VCaP (cell line): ENCODE measurements at regions not wholly inside any gene's neighbourhood (a gene's known extent, or its start where the extent isn't known, plus 50 kb on each side); places are given as distances from the start of the nearest gene placed in this dataset.

Experiments
- H3K27ac ChIP-seq: fragments of 450-650 bp; 2 replicates; pipeline ENCODE4 v1.5.1; 2017
- TF ChIP-seq, protein P1 (sequence below): fragments of 450-650 bp; conservative IDR thresholded peaks from 2 replicates; pipeline ENCODE4 v1.5.1; 2017; ENCODE audit warnings: mild to moderate bottlenecking, moderate library complexity

DNA sequence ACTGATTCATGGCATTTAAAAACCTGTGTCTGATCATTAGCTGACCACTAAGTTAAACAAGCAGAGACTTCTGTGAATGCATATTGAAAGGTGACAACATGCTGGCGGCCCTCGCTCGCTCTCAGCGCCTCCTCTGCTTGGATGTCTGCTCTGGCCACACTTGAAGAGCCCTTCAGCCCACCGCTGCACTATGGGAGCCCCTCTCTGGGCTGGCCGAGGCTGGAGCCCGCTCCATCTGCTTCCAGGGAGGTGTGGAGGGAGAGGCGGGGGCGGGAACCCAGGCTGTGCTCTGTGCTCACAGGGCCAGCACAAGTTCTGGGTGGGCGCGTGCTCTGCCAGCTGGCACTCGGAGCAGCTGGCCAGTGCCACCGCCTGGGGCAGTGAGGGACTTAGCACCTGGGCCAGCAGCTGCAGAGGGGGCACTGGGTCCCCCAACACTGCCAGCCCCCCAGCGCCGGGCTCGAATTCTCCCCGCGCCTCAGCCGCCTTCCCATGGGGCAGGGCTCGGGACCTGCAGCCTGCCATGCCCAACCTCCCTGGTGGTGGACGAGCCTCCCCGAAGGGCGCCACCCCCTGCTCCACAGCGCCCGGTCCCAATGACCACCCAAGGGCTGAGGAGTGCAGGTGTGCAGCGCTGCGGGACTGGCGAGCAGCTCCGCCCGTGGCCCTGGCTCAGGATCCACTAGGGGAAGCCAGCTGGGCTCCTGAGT is 252.4 kb downstream of the ZIC4 start:
- TF ChIP-seq, protein P1, sequence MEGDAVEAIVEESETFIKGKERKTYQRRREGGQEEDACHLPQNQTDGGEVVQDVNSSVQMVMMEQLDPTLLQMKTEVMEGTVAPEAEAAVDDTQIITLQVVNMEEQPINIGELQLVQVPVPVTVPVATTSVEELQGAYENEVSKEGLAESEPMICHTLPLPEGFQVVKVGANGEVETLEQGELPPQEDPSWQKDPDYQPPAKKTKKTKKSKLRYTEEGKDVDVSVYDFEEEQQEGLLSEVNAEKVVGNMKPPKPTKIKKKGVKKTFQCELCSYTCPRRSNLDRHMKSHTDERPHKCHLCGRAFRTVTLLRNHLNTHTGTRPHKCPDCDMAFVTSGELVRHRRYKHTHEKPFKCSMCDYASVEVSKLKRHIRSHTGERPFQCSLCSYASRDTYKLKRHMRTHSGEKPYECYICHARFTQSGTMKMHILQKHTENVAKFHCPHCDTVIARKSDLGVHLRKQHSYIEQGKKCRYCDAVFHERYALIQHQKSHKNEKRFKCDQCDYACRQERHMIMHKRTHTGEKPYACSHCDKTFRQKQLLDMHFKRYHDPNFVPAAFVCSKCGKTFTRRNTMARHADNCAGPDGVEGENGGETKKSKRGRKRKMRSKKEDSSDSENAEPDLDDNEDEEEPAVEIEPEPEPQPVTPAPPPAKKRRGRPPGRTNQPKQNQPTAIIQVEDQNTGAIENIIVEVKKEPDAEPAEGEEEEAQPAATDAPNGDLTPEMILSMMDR = no peak
- no peak overlapping the region for H3K27ac ChIP-seq

DNA sequence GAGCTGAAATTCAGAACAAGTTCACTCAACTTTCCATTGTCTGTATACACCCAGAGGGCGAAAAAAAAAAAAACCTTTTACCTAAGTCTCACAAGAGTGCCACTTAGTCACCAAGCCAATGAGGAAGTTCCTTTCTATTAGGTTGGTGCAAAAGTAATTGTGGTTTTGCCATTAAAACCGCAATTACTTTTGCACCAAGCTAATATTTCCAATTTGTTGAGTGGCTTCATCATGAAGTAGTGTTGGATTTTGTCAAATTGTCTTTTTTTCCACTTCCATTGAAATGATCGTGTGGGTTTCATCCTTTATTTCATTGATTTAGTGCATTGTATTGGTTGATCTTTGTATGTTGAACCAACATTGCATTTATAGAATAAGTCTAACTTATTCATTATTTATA is 253.9 kb downstream of the ZIC4 start:
- TF ChIP-seq, protein P1 = no peak
- H3K27ac ChIP-seq = no peak overlapping the region

DNA sequence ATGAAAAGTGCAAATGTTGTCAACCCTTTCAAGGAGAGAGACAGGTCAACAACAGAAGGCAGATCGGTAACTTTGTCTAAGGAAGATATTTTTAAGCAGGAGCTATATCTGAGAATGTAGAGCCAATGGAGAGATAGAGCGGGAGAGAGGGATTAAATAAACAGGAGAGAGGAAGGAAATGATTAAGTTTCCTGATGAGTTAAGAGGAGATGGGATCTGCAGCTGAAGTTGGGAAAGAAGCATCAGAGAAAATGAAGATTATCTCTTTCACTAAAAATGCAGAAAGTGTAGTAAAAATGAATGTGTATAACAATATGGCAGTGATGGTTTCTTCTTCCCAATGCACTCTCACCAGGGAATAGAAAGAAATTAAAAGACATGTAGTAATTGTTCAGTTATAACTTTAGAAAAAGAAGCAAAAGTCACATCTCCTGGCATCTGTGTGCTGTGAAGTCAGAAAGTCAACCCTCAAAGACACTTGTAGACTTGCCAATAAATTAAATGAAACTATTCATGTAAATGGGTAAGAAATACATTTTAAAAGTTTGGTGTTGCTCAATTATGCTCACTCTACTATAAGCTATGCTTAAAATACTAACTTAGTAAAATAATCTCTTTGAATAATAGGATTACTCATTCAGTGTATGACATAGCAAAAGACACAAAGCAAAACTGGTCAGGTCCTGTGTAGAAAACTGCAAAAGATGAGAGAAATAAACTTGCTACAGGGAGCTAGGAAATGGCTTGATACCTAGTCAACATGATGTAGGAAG is 264.6 kb downstream of the ZIC4 start:
- H3K27ac ChIP-seq = no peak overlapping the region
- TF ChIP-seq, protein P1 = no peak

DNA sequence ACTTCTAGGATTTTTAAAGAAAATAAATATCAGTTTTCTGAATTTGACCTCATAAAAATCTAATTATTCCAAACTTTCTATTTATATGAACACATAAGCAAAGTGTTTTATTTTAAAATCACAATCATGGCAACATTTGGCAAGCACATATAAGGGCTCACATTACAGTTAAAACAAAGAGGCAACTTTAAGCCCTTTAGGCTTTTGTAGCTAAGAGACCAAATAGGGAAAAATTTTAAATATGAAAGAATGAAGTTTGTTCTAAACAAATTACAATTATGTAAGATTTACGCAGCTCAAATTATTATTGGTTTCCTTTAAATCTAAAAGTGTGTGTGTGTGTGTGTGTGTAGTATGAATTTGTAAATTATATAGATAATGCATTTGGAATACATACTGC is 267.0 kb downstream of the ZIC4 start:
- H3K27ac ChIP-seq = no peak overlapping the region
- TF ChIP-seq, protein P1 = no peak

DNA sequence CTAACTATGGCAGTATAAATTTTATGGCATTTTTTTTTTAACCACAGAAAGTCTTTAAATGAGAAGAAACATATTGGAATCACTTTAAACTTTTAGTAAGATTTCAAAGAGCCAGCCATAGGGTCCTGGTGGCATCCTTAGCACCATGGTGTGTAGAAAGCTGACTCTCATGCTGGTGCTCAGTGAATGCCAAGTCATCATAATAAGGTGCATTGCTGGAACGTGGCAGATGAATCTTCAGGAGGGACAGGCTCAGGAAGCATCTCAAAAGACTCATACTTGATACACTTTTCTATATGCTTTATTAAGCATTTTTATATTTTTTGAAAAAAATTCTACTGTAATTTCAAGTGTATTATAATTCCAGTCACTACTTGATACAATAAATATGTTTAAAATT is 274.2 kb downstream of the ZIC4 start:
- TF ChIP-seq, protein P1 = no peak
- no peak overlapping the region for H3K27ac ChIP-seq

DNA sequence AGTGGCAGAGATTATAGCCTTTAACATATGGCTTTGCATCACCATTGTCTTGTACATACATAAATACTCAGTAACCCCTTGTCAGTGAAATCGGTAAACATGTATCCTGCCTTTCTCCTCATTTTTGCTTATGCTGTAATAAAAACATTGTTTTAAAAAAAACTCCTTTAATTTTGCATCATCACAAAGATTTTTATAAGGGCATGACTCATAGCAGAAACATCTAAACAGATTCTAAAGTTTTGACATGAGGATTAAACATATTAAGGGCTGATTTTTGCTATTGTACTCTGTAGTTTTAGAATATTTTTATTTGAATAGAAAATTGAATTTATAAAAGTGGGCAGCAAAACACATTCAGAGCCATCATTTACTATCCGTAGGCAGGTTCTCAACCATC is 275.9 kb downstream of the ZIC4 start:
- no peak overlapping the region for H3K27ac ChIP-seq
- TF ChIP-seq, protein P1 = no peak

DNA sequence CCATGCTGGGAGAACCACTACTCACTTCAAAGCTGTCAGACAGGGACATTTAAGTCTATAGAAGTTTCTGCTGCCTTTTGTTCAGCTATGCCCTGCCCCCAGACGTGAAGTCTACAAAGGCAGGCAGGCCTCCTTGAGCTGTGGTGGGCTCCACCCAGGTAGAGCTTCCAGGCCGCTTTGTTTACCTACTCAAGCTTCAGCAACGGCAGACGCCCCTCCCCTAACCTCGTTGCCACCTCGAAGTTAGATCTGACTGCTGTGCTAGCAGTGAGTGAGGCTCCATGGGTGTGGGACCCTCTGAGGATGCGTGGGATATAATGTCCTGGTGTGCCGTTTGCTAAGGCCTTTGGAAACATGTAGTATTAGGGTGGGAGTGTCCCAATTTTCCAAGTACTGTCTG is 276.7 kb downstream of the ZIC4 start:
- H3K27ac ChIP-seq = no peak overlapping the region
- TF ChIP-seq, protein P1 = no peak
